ENCODE measurements at regions not wholly inside any gene's neighbourhood (a gene's known extent, or its start where the extent isn't known, plus 50 kb on each side); places are given as distances from the start of the nearest gene placed in this dataset.

DNA sequence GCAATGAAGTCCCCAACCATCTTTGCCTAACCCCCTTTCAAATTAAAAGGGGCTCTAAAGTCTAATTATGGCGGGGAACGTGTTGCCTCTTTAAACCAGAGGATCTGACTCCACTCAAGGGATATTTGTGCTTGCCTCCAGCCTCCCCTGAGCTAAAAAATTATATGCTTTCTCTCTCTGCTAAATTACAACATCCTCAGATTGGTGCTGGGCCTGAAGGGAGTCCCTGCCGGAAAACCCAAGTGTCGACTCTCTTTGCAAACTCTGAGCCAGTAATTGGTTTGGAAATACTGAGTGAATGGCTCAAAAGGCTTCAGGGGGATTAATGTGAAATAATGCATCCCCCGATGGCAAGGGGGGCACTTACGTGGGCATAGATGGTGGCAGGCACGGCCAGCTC is 208.5 kb upstream of the TNRC6C start:
- Mint-ChIP-seq H3K4me1 (ENCODE audit: low read depth) (no peaks in the 10 kb centered on the region), H3K9me3 (no peaks in the 10 kb centered on the region), H3K27me3 (no peaks in the 10 kb centered on the region), H3K27ac (no peak overlapping the region), H3K4me3 (no peak overlapping the region), H3K36me3 (ENCODE audit: low read depth) (no peaks in the 10 kb centered on the region)

DNA sequence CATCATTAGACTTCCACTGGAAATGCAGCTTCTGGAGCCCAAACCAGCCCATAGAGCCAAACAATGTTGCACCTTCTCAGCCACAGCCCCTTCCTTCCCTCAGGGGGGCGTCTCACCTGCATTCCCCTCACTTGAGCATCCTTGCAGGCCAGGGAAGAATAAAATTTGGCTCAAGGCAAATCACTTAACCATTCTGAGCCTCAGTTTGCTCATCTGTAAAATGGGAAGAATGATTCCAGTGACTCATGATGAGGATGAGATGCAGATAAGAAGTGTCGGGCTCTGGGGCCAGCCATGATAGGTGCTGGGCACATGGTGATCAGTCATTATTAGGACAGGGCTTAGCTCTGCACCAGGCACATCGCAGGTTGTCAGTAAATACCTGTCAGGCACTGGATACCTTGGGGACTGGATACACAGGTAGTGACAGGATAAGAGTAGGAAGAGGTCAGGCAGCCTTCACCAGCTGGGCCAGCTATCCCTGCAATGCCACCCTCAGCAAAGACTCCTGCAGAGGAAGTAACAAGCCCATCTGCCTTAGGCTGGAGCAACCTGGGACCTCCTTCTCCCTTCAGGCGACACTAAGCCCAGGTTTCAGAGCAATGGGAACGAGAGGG is 208.0 kb upstream of the TNRC6C start:
- Mint-ChIP-seq H3K4me3 (no peak overlapping the region), H3K27me3 (no peaks in the 10 kb centered on the region), H3K36me3 (ENCODE audit: low read depth) (no peaks in the 10 kb centered on the region), H3K27ac (no peak overlapping the region), H3K9me3 (no peaks in the 10 kb centered on the region), H3K4me1 (ENCODE audit: low read depth) (no peaks in the 10 kb centered on the region)

DNA sequence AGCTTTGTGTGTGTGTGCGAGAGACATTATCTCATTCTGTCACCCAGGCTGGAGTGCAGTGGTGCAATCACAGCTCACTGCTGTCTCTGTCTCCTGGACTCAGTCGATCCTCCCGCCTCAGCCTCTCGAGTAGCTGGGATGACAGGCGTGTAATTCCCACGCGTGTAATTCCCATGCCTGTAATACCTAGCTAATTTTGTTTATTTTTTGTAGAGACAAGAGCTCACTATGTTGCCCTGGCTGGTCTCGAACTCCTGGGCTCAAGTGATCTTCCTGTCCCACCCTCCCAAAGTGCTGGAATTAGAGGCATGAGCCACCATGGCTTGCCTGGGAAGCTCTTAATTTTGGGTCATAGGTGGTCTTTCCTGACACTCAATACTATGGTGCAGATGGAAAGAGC is 205.3 kb upstream of the TNRC6C start:
- no peaks in the 10 kb centered on the region for H3K36me3 Mint-ChIP-seq (ENCODE audit: low read depth)
- no peak overlapping the region for H3K4me3 Mint-ChIP-seq
- no peaks in the 10 kb centered on the region for H3K4me1 Mint-ChIP-seq (ENCODE audit: low read depth)
- no peaks in the 10 kb centered on the region for H3K9me3 Mint-ChIP-seq
- no peaks in the 10 kb centered on the region for H3K27me3 Mint-ChIP-seq
- no peak overlapping the region for H3K27ac Mint-ChIP-seq

- H3K36me3 Mint-ChIP-seq (ENCODE audit: low read depth) = no peaks in the 10 kb centered on the region
- H3K27me3 Mint-ChIP-seq = no peaks in the 10 kb centered on the region
- no peak overlapping the region for H3K27ac Mint-ChIP-seq
- no peaks in the 10 kb centered on the region for H3K9me3 Mint-ChIP-seq
- H3K4me1 Mint-ChIP-seq (ENCODE audit: low read depth) = no peaks in the 10 kb centered on the region
- no peak overlapping the region for H3K4me3 Mint-ChIP-seq
Measured at GRCh38 chr17:77753691-77754245, 204.7 kb upstream of the TNRC6C start.

DNA sequence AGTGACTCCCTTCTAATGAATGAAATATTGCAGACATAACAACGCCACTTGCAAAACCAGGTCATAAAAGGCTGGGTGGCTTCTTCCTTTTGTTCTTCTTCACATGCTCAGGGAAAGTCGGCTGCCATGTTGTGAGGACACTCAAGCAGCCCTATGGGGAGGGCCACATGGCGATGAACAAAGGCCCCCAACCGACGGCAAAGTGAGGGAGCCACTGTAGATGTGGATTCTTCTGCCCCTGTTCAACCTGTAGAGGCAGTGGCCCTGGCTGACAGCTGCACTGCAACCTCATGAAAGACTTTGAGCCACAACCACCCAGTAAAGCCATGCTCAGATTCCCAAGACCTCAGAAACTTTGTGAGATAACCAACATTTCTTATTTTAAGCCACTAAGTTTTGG is 203.5 kb upstream of the TNRC6C start:
- H3K27ac Mint-ChIP-seq = no peak overlapping the region
- H3K36me3 Mint-ChIP-seq (ENCODE audit: low read depth) = no peaks in the 10 kb centered on the region
- H3K4me3 Mint-ChIP-seq = no peak overlapping the region
- no peaks in the 10 kb centered on the region for H3K4me1 Mint-ChIP-seq (ENCODE audit: low read depth)
- H3K27me3 Mint-ChIP-seq = no peaks in the 10 kb centered on the region
- H3K9me3 Mint-ChIP-seq = no peaks in the 10 kb centered on the region

DNA sequence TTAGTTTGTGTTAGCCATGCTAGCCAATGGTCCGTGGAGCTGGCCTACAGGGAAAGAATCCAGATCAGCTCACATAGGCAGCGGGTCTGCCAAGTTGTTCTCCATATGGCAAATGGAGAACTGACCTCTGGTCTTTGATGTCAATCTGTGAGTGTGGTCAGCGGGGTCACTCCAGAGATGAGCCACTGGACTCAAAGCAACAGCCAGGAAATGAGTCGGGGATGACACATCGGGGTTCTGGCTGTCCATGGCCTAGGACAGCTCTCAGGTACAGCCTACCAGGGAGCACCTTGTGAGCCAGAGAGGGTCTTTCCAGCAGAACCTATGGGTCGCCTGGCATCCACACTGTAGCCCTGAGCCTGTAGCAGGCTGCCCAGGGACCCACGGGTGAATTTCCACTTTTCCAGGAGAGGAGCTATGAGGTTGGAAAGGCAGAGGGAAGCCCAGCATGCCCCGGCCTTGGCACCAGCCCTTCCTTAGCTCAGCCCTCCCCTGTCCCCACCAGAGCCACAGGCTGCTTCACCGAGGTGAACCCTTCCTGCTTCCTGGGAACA is 203.0 kb upstream of the TNRC6C start:
- no peaks in the 10 kb centered on the region for H3K27me3 Mint-ChIP-seq
- no peaks in the 10 kb centered on the region for H3K9me3 Mint-ChIP-seq
- no peaks in the 10 kb centered on the region for H3K36me3 Mint-ChIP-seq (ENCODE audit: low read depth)
- H3K4me3 Mint-ChIP-seq = no peak overlapping the region
- no peaks in the 10 kb centered on the region for H3K4me1 Mint-ChIP-seq (ENCODE audit: low read depth)
- no peak overlapping the region for H3K27ac Mint-ChIP-seq

- no peaks in the 10 kb centered on the region for H3K36me3 Mint-ChIP-seq (ENCODE audit: low read depth)
- H3K27ac Mint-ChIP-seq = no peak overlapping the region
- H3K27me3 Mint-ChIP-seq = no peaks in the 10 kb centered on the region
- H3K9me3 Mint-ChIP-seq = no peaks in the 10 kb centered on the region
- no peak overlapping the region for H3K4me3 Mint-ChIP-seq
- H3K4me1 Mint-ChIP-seq (ENCODE audit: low read depth) = no peaks in the 10 kb centered on the region
Measured at GRCh38 chr17:77756028-77756427, 202.5 kb upstream of the TNRC6C start.

DNA sequence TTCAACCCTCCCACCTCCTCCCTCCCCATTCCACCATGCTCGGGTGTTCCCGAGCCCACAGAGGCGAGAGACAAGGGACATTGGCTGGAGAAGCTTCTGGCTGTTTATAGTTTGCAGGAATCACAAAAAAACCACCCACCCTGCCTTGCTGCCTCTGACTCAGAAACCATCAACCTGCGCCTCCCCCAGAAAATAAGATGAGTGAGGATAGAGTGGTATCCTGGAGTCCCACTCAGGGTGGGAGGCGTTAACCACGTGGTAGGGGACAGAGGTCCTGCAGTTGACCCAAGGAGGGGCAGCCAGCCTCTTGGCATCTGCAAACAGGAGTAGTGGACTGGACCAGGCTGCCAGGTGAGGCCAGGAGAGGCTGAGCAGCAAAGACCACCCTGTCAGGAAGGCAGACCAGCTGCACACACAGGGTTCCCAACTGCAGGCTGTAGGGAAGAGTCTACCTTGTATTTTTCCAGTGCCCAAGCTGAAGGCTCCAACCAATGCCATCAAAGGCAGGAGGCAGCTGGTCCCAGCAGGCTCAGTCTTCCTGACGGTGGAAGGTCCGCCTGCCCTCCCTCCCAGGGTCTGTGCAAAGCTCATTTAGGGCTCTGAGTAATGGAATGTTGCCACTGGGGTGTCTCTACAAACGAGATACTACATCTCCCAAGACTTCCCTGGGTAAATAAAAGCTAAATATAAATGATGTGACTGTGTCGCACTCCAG is 201.5 kb upstream of the TNRC6C start:
- H3K27ac Mint-ChIP-seq = no peak overlapping the region
- no peaks in the 10 kb centered on the region for H3K27me3 Mint-ChIP-seq
- H3K9me3 Mint-ChIP-seq = no peaks in the 10 kb centered on the region
- no peaks in the 10 kb centered on the region for H3K36me3 Mint-ChIP-seq (ENCODE audit: low read depth)
- H3K4me1 Mint-ChIP-seq (ENCODE audit: low read depth) = no peaks in the 10 kb centered on the region
- no peak overlapping the region for H3K4me3 Mint-ChIP-seq

GRCh38 chr17:77757561-77757898 is 201.0 kb upstream of the TNRC6C start:
- Mint-ChIP-seq H3K36me3 (ENCODE audit: low read depth) (no peaks in the 10 kb centered on the region), H3K4me3 (no peak overlapping the region), H3K27me3 (no peaks in the 10 kb centered on the region), H3K27ac (no peak overlapping the region), H3K9me3 (no peaks in the 10 kb centered on the region), H3K4me1 (ENCODE audit: low read depth) (no peaks in the 10 kb centered on the region)

DNA sequence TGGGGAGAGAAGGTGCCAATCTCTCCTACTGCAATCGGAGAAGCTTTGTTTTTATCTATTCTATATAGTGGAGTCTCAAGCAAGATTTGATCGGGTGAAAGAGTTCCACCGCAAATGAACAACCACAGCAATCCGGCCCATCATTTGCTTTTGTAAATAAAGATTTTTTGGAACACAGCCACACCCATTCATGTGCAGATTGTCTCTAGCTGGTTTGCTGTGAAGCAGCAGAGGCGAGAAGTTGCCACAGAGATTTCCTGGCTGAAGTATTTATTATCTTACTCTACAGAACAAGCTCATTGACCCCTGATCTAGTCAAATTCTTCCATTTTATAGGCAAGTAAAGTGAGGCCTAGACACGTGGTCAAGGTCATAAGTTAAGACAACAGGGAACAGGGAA is 195.5 kb upstream of the TNRC6C start:
- no peaks in the 10 kb centered on the region for H3K9me3 Mint-ChIP-seq
- H3K27ac Mint-ChIP-seq = no peak overlapping the region
- H3K4me1 Mint-ChIP-seq (ENCODE audit: low read depth) = no peaks in the 10 kb centered on the region
- no peaks in the 10 kb centered on the region for H3K27me3 Mint-ChIP-seq
- H3K4me3 Mint-ChIP-seq = no peak overlapping the region
- H3K36me3 Mint-ChIP-seq (ENCODE audit: low read depth) = no peaks in the 10 kb centered on the region

GRCh38 chr17:77763575-77763974 is 194.9 kb upstream of the TNRC6C start:
- H3K27me3 Mint-ChIP-seq = no peaks in the 10 kb centered on the region
- no peaks in the 10 kb centered on the region for H3K4me1 Mint-ChIP-seq (ENCODE audit: low read depth)
- no peak overlapping the region for H3K27ac Mint-ChIP-seq
- H3K9me3 Mint-ChIP-seq = no peaks in the 10 kb centered on the region
- no peaks in the 10 kb centered on the region for H3K36me3 Mint-ChIP-seq (ENCODE audit: low read depth)
- H3K4me3 Mint-ChIP-seq = no peak overlapping the region

GRCh38 chr17:77765292-77765691 is 193.2 kb upstream of the TNRC6C start:
- Mint-ChIP-seq H3K36me3 (ENCODE audit: low read depth) (no peaks in the 10 kb centered on the region), H3K4me3 (no peak overlapping the region), H3K4me1 (ENCODE audit: low read depth) (no peaks in the 10 kb centered on the region), H3K9me3 (no peaks in the 10 kb centered on the region), H3K27ac (no peak overlapping the region), H3K27me3 (no peaks in the 10 kb centered on the region)

GRCh38 chr17:77767148-77767547 is 191.4 kb upstream of the TNRC6C start:
- H3K27me3 Mint-ChIP-seq = no peaks in the 10 kb centered on the region
- no peak overlapping the region for H3K4me3 Mint-ChIP-seq
- H3K9me3 Mint-ChIP-seq = no peaks in the 10 kb centered on the region
- H3K36me3 Mint-ChIP-seq (ENCODE audit: low read depth) = no peaks in the 10 kb centered on the region
- no peak overlapping the region for H3K27ac Mint-ChIP-seq
- peaks cover under 1% of the 10 kb centered on the region for H3K4me1 Mint-ChIP-seq (ENCODE audit: low read depth)

GRCh38 chr17:77768248-77768852 is 190.2 kb upstream of the TNRC6C start:
- no peaks in the 10 kb centered on the region for H3K27me3 Mint-ChIP-seq
- no peak overlapping the region for H3K4me3 Mint-ChIP-seq
- no peak overlapping the region for H3K27ac Mint-ChIP-seq
- H3K9me3 Mint-ChIP-seq = no peaks in the 10 kb centered on the region
- H3K36me3 Mint-ChIP-seq (ENCODE audit: low read depth) = no peaks in the 10 kb centered on the region
- H3K4me1 Mint-ChIP-seq (ENCODE audit: low read depth) = peaks cover 10% of the 10 kb centered on the region

DNA sequence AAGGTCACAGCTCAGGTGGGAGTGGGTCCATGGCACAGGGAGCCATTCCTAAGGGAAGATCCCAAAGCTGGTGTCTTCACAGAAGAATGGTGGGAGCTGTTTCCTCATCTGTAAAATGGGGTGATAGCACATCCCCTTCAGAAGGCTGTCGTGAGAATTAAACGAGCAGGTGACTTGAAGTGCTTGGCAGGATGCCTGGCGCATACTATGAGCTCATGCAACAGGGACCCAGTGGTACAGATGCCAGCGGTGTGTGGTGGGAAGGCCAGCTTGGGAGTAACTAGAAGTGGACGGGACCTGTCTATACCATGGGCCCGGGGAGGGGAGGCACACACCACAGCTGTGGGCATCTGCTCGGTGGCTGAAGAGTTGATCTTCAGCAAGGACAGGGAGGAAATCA is 189.3 kb upstream of the TNRC6C start:
- Mint-ChIP-seq H3K27me3 (no peaks in the 10 kb centered on the region), H3K9me3 (no peaks in the 10 kb centered on the region), H3K36me3 (ENCODE audit: low read depth) (no peaks in the 10 kb centered on the region), H3K27ac (no peak overlapping the region), H3K4me3 (no peak overlapping the region), H3K4me1 (ENCODE audit: low read depth) (peaks cover 10% of the 10 kb centered on the region)

All from stimulated activated naive CD8-positive, alpha-beta T cell treated with anti-CD3 and anti-CD28 coated beads, Interleukin-15, Interleukin-2, amounts not matched to agents 100 ng/mL and 50 ng/mL, for 24 hours (primary cell).